ENCODE measurements at regions not wholly inside any gene's neighbourhood (a gene's known extent, or its start where the extent isn't known, plus 50 kb on each side); places are given as distances from the start of the nearest gene placed in this dataset.
"Not testable (repeated sequence)": the region's sequence is repeated elsewhere in the genome, so short reads cannot be mapped to it uniquely, and the experiment has no call there.

DNA sequence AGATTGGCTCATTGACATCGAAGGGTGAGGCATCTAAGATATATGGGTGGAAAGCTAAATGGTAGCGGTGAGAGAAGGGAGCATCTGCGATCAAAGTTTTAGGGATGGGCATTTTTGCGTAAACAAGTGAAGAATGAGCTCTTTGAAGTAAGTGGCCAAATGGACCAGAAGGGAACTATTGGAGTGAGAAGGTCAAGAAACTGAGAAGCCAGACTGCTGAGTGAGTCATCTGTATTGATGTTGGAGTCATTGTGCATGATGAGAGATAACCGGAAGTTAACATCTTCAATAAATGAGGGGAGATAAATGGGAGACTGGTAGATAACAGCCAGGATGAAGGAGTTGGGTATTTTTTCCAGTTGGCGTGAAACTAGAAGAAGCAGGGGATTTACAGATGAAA, 271.9 kb upstream of the PDE3A start:
- in situ Hi-C loops (cut with HindIII; ENCODE audit: low sequenced_read_pairs) = no loop called here

DNA sequence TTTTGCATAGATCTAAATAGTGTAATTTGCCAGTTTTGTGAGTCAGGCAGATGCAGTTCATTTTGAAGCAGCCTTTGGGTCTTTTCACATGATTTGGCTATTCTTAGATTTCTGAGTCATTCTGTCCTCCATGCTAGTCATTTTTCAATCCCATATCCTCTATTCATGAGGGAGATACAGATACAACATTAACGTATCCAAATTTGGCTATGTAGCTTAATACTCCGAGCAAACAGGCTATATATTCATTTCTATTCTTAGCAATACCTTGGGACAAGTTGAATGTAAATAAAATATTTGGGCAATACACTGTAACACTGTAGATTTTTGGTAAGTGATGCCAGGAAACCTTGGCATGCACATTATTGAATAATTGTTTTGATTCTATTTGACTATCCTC, 270.7 kb upstream of the PDE3A start:
- in situ Hi-C loops (cut with HindIII; ENCODE audit: low sequenced_read_pairs) = no loop called here

DNA sequence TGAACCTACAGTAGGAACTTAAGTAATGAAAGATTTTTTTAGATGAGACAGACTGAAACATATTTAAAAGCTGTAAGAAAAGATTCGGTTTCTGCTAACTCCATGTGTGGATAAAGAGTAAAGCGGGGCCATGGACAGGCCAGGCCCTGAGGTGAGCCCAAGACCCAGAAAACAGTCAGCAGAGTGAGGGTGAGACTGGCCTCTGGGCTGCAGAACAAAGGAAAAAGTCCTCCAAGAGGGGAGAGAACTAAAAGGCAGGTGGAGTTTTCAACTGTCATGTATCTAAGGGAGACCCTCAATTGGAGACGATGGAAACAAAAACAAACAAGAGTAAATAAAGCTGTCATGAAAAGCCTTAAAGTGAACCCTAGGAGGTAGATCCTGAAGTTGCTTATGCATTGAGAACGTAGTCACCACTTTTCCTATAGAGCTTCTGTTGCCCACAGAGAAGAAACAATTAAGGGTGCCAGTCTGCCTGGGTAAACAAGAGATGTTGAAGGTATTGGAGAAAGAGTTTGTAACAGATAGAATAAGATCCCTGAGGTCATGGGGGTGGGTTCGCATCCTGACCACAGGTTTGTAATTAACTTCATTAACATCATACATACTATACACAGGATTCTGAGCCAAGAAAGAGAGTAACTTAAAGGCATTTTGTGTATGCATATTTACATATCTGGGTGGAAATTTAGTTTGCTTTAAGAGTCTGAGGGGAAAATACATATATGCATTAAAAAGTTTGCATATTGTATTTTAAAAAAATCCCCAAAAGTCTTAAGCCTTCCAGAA, 268.7 kb upstream of the PDE3A start:
- in situ Hi-C loops (cut with HindIII; ENCODE audit: low sequenced_read_pairs) = no loop called here

DNA sequence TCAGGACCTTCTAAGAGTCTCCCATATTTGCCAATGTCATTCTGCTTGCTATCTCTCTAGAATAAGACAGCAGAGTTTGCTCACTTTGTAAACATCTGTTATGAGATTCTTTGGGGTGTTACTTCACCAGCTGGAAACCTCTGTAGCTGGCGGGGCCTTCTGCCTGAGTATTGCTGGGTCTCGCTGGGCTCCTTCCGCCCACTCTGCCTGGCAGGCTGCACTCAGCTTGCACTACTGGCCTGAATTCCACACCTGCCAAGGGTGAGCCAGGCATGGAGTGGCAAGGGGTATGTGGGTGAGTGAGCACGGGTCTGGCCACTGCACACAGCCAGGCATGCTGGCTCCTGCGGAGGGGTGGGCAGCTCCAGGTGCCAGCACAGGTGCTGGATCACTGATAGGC, 267.3 kb upstream of the PDE3A start:
- in situ Hi-C loops (cut with HindIII; ENCODE audit: low sequenced_read_pairs) = no loop called here

DNA sequence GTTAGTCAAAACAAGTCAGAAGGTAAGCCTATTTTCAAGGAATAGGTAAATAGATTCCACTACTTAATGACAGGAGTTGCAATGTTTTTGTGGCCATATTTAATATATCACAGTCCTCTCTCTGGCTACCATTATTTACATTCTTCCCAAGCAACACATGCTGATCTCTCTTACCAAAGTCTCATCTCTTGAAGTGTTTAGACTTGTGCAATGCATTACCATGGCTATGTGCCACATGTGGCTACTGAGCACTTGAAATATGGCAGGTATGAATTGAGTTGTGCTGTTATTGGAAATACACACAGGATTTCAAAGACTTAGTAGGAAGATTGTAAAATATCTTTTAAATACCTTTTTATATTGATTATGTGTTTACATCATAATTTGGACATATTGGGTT, 262.4 kb upstream of the PDE3A start:
- in situ Hi-C loops (cut with HindIII; ENCODE audit: low sequenced_read_pairs) = no loop called here

DNA sequence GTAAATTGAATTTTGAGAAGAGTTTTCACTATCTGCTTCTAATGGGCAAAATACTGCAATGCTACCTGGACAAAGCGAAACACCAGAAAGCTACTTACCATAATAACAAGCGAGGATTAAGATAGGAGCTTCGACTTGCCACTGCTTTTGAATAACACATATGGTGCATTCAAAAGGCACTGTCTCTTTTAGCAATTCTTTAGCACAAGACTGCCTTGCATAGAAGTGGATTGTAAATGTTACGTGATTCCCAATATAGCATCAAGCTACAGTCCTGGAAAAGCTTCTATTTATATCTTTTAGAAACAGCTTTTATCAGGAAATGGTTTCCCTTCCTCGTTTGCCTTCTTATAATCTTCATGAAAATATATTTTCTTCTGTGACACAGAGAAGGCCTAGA, 258.7 kb upstream of the PDE3A start:
- in situ Hi-C loops (cut with HindIII; ENCODE audit: low sequenced_read_pairs) = no loop called here

DNA sequence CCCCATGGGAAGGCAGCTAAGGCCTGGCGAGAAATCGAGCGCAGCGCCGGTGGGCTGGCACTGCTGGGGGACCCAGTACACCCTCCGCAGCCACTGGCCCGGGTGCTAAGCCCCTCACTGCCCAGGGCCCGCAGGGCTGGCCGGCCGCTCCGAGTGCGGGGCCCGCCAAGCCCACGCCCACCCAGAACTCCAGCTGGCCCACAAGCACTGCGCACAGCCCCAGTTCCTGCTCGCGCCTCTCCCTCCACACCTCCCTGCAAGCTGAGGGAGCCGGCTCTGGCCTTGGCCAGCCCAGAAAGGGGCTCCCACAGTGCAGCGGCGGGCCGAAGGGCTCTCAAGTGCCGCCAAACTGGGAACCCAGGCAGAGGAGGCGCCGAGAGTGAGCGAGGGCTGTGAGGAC, 253.0 kb upstream of the PDE3A start:
- in situ Hi-C loops (cut with HindIII; ENCODE audit: low sequenced_read_pairs) = not testable (repeated sequence)

DNA sequence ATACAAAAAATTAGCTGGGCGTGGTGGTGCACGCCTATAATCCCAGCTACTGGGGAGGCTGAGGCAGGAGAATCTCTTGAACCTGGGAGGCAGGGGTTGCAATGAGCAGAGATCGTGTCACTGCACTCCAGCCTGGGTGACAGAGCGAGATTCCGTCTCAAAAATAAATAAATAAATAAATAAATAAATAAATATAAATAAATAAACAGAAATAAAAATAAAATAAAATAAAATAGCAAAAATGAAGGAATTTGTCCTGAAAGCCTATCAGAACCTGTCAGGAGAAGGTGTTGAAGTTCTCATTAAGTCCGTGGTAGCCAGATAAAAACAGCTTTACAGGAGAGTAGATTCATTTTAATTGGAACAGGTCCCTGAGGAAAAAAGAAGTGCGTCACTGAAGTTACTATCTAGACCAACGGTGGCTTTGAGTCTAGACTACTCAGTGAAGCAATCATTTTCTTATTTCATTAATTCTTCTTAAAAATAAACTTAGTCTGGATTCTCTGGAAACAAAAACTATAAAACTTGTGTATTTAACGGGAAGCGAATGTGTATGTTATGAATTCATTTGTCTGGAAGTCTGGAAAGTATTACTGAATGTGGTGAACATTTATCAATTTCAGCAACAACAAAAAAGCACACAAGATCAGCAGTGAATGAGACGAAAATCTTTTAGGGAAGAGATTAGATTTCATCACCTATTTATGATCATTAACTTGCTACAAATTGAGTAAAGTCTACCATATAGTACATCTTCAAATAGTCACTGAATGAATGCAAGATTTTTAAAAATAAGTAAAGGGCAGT, 248.5 kb upstream of the PDE3A start:
- in situ Hi-C loops (cut with HindIII; ENCODE audit: low sequenced_read_pairs) = no loop called here

DNA sequence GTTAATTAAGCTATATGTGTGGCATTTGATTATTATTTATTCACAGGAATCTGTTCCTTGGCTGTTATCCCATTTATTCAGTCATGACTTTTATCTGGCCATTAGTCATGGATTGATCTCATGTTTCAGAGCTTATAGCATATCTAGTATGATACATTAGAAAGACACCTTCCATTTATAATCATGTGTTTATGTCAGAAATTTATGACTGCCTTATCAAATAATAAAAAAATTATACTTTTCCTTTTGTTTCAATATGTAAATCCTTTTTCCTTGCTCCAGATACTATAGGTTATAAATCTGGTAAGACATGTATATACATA, 248.0 kb upstream of the PDE3A start:
- in situ Hi-C loops (cut with HindIII; ENCODE audit: low sequenced_read_pairs) = no loop called here

DNA sequence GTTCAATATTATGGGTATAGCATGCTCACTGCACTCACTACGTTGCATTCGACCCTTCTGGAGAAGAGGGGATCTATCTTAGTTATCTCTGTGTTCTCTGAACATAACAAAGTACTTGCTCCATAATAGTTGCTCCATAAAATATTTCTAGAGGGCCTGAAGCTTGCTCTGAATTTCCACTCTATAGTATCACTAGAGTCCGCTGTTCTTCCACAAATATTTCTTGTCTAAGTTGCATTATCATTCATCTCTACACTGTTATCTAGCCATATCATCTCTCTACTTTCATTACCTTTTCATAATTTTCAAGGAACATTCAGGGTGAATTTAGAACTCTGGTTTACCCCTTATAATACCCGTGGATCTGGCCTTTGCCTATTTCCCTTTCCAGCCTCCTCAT, 246.1 kb upstream of the PDE3A start:
- in situ Hi-C loops (cut with HindIII; ENCODE audit: low sequenced_read_pairs) = no loop called here

DNA sequence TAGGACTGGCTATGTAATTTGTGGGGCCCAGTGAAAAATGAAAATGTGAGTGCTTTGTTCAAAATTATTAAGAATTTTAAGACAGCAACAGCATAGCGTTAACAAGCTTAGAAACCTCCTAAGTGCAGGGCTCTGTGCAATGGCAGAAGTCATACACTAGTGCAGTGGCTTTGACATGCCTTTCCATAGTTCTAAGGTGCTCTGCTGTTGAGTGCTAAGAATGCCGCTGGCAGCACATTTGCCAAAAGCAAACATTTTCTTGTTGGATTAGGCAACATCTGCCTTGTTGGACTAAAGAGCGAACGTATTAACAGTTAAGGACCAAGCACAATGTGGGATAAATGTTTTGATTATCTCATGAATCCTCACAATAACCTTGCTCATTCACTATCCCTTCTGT, 244.9 kb upstream of the PDE3A start:
- in situ Hi-C loops (cut with HindIII; ENCODE audit: low sequenced_read_pairs) = no loop called here

DNA sequence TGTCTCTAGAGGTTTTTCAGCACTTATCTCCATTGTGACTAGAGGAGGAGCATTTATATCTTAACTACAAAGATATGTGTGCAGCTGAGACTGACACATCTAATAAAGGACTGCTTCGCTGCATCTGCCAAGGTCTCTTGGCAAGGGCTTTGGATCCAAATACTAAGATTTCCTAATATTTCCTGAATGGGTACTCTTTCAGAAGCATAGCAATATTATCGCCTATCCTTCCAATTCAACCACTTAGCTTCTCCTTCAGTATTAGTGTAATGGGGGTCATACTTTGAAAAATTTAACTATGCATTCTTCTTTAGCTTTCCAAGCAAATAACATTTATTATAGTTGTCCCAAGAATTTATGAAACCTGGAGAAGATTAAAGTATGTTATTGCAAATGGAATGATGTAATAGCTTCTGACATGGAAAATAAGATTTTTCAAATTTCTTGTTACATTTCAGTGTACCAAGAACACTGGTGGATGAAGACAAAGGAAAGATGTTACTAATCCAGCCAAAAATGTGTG, 243.0 kb upstream of the PDE3A start:
- in situ Hi-C loops (cut with HindIII; ENCODE audit: low sequenced_read_pairs) = no loop called here

DNA sequence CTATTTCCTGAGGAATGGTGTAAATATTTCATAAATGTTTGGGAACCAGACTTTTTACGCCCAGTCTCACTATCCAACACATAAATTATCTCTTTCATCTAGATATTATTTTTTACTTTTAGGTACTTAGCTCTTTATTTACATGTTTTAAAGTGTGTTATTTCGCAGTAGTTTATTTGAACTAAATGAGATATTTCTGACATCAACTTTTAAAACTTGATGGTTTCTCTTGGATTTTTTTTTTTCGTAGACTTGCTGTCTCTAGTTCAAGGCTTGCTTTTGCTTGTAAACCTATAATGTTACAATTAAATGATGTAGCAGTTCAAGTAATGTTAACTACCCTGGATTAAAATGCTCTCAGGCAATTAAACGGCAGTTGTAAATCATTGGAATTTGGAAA, 241.7 kb upstream of the PDE3A start:
- in situ Hi-C loops (cut with HindIII; ENCODE audit: low sequenced_read_pairs) = no loop called here

DNA sequence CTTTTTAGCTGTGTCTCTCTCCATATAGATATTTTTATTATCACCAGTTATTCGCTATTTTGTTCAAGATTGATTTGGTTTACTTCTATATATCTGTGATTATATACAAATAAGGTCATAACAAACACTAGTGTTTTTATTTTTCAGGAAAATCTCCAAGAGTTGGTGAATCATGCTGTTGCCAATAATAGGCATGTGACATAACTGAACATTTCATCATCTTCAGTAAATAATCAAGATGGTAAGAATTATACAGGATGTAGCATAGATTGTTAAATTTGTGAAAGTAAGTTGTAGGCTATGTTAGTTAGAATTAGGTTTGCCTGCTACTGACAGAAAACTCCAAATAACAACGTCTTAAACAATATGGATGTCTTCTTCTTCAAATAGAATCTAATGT, 240.9 kb upstream of the PDE3A start:
- in situ Hi-C loops (cut with HindIII; ENCODE audit: low sequenced_read_pairs) = no loop called here

DNA sequence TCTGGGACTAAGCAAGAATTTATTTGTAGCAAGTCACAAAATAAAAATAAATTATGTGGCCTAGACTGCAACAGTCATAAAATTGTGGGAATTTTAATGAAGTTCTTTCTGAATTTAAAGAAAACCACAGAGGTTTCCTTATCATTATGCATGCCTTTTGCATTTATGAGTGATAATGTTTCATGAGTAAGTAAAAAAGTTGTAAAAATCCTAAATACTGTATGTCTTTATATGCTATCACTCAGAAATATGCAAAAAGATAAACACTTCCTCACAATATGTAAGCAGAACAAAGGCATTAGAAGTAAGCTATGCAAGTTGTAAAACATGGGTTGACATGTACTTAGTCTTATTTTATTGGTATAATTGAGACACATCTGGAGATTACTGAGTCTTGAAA, 239.4 kb upstream of the PDE3A start:
- in situ Hi-C loops (cut with HindIII; ENCODE audit: low sequenced_read_pairs) = no loop called here

DNA sequence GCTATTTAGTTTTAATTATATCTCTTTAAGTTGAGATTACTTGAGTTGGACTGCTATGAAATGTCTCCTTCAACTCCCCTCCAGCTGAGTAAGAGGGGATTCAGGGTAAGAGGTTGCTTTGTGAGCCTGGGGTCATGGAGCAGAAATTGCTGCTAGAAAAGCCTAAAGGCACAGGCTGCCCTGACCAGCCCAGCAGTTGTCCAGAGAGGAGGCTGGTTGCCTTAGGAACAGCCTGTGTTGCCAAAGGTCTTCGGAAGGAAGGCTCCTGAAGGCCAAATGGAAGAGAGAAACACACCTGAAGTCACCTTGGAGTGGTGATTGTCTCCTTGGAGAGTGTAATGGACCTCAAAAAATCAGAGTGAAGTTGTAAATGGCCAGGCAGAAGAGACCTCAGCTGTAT, 235.5 kb upstream of the PDE3A start:
- in situ Hi-C loops (cut with HindIII; ENCODE audit: low sequenced_read_pairs) = no loop called here

DNA sequence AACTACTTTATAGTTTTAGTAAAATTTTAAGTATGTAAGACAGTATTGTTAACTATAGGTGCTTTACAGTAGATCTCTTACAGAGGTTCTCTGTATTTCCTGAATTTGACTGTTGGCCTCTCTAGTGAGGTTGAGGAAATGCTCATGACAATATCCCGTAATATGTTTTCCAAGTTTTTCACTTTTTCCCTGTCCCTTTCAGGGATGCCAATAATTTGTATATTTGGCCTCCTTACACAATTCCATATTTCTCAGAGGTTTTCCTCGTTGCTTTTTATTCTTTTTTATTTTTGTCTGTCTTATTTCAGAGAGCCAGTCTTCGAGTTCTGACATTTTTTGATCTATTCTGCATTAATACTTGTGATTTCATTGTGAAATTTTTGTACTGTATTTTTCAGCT, 233.7 kb upstream of the PDE3A start:
- in situ Hi-C loops (cut with HindIII; ENCODE audit: low sequenced_read_pairs) = no loop called here

DNA sequence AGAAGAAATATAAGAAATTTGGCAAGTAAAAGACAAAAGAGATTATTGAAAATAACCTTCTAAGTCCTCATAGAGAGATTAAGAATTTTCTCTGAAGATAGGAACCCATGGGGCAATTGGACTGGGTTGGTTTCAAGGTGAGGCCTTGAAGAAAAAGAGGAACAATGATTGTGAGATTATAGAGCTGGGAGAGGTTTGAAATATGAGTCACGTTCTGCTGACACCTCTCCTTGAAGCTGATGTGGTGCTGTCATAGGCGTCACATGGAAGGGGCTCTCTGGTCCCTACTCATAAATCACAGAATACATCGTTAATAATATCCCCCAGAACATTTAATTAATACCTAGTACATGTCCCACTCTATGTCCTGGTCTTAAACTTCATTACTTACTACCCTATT, 227.6 kb upstream of the PDE3A start:
- in situ Hi-C loops (cut with HindIII; ENCODE audit: low sequenced_read_pairs) = no loop called here

DNA sequence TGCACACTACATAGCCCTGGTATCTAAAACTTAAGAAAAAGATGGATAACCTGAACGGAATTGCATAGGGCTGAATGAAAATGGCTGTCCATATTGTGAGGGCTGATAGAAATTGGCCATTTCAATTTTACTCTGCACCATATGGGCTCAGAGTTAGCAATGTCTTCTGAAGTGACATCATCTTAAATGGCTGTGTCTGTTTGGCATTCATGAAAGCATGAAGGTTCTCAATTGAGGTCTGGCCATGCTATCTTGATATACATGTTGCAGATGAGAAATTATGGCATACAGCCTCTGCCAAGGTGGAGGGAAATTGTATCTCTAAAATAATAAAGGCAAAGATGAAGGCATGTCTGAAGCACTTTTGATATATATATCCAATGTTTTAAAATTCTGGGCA, 226.0 kb upstream of the PDE3A start:
- in situ Hi-C loops (cut with HindIII; ENCODE audit: low sequenced_read_pairs) = no loop called here

DNA sequence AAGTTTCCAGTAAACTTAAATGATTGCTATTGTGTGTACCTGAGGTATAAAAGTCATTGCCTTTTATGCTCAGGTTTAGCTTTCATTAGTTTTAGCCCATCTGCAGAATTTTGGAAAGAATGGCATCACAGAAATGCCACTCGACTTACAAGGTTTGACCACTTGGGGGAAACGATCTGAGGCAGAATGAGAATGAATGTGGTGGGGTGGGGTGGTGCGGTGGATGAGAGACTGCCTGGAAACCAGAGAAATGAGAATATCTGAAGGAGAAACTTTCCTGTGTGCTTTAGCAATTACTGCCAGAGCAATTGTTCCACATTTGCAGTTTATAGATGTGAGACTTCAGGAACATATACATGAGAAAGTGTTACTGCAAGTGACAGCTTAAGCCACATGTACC, 225.4 kb upstream of the PDE3A start:
- in situ Hi-C loops (cut with HindIII; ENCODE audit: low sequenced_read_pairs) = no loop called here

DNA sequence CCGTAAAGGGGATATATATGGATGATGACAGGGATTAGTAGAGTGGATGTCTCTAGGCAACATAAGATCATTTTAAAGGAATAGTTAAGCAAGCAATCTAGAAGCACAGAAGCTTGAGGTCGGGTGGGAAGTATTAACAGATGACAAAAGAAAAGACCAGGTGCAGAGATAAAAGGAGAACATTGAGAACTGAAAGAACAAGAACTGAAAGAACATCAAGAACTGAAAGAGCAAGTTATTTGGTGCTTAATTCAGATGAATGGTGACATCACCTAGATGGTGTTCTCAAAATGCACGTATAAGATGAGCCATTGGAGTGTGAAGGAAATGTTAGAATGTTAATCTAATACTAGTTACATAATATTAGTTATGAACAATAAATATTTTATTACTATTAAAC, 224.0 kb upstream of the PDE3A start:
- in situ Hi-C loops (cut with HindIII; ENCODE audit: low sequenced_read_pairs) = no loop called here

DNA sequence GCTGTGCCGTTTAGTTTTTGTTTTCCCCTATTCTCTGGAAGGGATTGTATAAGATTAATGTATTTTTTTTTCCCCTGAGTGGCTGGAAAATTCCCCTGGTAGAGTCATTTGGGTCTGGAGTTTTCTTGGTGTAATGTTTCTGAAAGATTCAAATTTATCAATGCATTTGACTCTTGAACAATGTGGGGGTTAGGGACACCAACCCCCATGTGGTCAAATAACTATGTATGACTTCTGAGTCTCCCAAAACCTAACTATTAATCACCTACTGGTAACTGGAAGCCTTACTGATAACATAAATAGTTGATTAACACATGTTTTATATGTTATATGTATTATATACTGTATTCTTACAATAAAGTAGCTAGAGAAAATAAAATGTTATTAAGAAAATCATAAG, 220.1 kb upstream of the PDE3A start:
- in situ Hi-C loops (cut with HindIII; ENCODE audit: low sequenced_read_pairs) = no loop called here
